ENCODE measurements at regions not wholly inside any gene's neighbourhood (a gene's known extent, or its start where the extent isn't known, plus 50 kb on each side); places are given as distances from the start of the nearest gene placed in this dataset.

GRCh38 chr7:9960460-9960859, 1013.2 kb upstream of the PHF14 start:
- Histone ChIP-seq H3K27me3 (ENCODE audit: insufficient read depth, low read length) (no peaks in the 10 kb centered on the region), H3K14ac (ENCODE audit: insufficient read depth, low read length) (no peak overlapping the region), H3K18ac (ENCODE audit: insufficient read length, low read depth, low read length) (no peak overlapping the region), H3K56ac (ENCODE audit: insufficient read length, low read depth, low read length) (no peak overlapping the region), H3T11ph (ENCODE audit: low read length) (no peak overlapping the region), H2AK5ac (ENCODE audit: insufficient read length, low read length) (no peak overlapping the region), H4K20me1 (ENCODE audit: control insufficient read depth, insufficient read depth, insufficient read length) (no peaks in the 10 kb centered on the region), H3K4me2 (ENCODE audit: insufficient read depth, insufficient read length, low read length) (no peak overlapping the region), H4K5ac (ENCODE audit: insufficient read length, low read depth, low read length) (no peak overlapping the region), H2BK15ac (ENCODE audit: low read depth, low read length) (no peak overlapping the region), H3K27ac (ENCODE audit: insufficient read length, low read depth, low read length) (no peak overlapping the region), H3K23me2 (ENCODE audit: insufficient read length, low read depth, low read length, poor library complexity, severe bottlenecking) (no peaks in the 10 kb centered on the region), H2BK20ac (ENCODE audit: low read depth, low read length, poor library complexity, severe bottlenecking) (no peak overlapping the region), H2AFZ (ENCODE audit: low read length) (no peak overlapping the region), H3K9ac (ENCODE audit: extremely low read depth, insufficient read length, low read length) (no peak overlapping the region), H3K4ac (ENCODE audit: low read depth, low read length) (no peak overlapping the region), H3K23ac (ENCODE audit: insufficient read length, low read depth, low read length) (no peak overlapping the region), H2BK5ac (ENCODE audit: insufficient read length, low read length) (no peak overlapping the region), H3K4me1 (ENCODE audit: insufficient read depth, low read length) (peaks cover 2% of the 10 kb centered on the region; the same call in 1 of the 2 replicates), H2BK120ac (ENCODE audit: low read depth, low read length, poor library complexity, severe bottlenecking) (no peak overlapping the region), H4K91ac (ENCODE audit: insufficient read length, low read depth, low read length) (no peak overlapping the region), H3K9me3 (ENCODE audit: control insufficient read depth, low read depth, low read length) (no peaks in the 10 kb centered on the region), H2BK12ac (ENCODE audit: insufficient read length, low read depth, low read length) (no peak overlapping the region), H3K79me1 (ENCODE audit: insufficient read depth, low read depth, low read length, poor library complexity, severe bottlenecking) (no peaks in the 10 kb centered on the region), H3K79me2 (ENCODE audit: insufficient read depth, low read length) (no peaks in the 10 kb centered on the region), H4K8ac (replicated peaks; ENCODE audit: insufficient read length, low read depth, low read length) (no peak overlapping the region)
- no CpG with 5 or more reads among the region's 3 CpGs for WGBS (ENCODE audit: extremely low coverage, insufficient read length, low lambda C conversion rate)
- no peak for TF ChIP-seq CTCF (conservative IDR thresholded peaks at IDR 0.05)
- Mint-ChIP-seq H3K27me3 (ENCODE audit: low read depth) (no peaks in the 10 kb centered on the region), H3K27ac (no peak overlapping the region), H3K4me1 (peaks cover 16 to 25% of the 10 kb centered on the region in 2 experiments), H3K9me3 (no peaks in the 10 kb centered on the region), H3K36me3 (ENCODE audit: insufficient read depth in 1 of 3, low read depth in 3 of 3) (no peaks in the 10 kb centered on the region; a peak in 2 of 7 replicates), H3K4me3 (no peak overlapping the region)
- no peak for DNase-seq

All from H9 (cell line).